ENCODE measurements at regions not wholly inside any gene's neighbourhood (a gene's known extent, or its start where the extent isn't known, plus 50 kb on each side); places are given as distances from the start of the nearest gene placed in this dataset.

DNA sequence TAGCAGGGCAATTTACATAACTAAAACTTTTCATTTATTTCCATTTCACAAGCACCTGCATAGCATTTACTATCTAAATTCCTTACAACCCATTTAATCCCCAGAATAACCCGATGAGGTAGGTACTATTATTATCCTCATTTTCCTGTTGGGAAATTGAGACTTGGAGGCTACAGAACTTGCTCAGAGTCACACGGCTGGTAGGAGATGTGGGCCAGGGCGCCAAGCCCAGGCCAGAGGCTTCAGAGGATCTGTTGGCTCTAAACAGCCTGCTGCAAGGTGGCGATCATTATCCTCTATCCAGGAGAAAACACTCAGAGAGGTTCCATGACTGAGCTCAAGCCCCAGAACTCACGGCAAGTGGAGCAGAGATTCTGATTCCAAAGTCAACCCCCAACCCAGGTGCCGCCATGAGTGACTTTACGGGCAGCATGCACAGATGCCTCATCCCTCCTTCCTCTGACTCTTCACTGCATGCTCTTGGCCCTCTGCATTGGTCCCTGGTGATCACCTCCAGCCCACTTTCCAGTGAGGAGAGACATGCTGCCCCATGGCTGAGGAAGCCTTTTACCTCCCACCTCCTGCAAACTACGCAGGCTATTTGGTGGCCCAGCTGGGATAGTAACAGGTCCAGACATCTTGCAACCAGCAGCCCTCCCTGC, 168.4 kb upstream of the FSTL4 start:
- Histone ChIP-seq H3K9ac (ENCODE audit: low read length) (no peak overlapping the region), H3K9me3 (ENCODE audit: low read length) (no peaks in the 10 kb centered on the region), H4K20me1 (ENCODE audit: insufficient read depth, low read length) (no peaks in the 10 kb centered on the region), H3K36me3 (ENCODE audit: insufficient read depth, low read length) (no peaks in the 10 kb centered on the region), H3K9me2 (ENCODE audit: low read depth, low read length) (no peaks in the 10 kb centered on the region), H3K79me2 (ENCODE audit: insufficient read depth, low read length) (no peaks in the 10 kb centered on the region), H3K4me3 (ENCODE audit: low read depth, low read length, poor library complexity, severe bottlenecking) (no peak overlapping the region), H2AFZ (ENCODE audit: low read length) (no peak overlapping the region), H3F3A (ENCODE audit: insufficient read depth, low read length) (no peaks in the 10 kb centered on the region), H3K27me3 (ENCODE audit: insufficient read depth, low read length) (peaks cover 11% of the 10 kb centered on the region; the same call in 1 of the 2 replicates), H3K4me1 (ENCODE audit: insufficient read depth, low read length, severe bottlenecking) (no peaks in the 10 kb centered on the region), H3K4me2 (ENCODE audit: low read length) (no peak overlapping the region), H3K27ac (ENCODE audit: low read depth, low read length, poor library complexity, severe bottlenecking) (no peak overlapping the region)
- TF ChIP-seq, protein P1, sequence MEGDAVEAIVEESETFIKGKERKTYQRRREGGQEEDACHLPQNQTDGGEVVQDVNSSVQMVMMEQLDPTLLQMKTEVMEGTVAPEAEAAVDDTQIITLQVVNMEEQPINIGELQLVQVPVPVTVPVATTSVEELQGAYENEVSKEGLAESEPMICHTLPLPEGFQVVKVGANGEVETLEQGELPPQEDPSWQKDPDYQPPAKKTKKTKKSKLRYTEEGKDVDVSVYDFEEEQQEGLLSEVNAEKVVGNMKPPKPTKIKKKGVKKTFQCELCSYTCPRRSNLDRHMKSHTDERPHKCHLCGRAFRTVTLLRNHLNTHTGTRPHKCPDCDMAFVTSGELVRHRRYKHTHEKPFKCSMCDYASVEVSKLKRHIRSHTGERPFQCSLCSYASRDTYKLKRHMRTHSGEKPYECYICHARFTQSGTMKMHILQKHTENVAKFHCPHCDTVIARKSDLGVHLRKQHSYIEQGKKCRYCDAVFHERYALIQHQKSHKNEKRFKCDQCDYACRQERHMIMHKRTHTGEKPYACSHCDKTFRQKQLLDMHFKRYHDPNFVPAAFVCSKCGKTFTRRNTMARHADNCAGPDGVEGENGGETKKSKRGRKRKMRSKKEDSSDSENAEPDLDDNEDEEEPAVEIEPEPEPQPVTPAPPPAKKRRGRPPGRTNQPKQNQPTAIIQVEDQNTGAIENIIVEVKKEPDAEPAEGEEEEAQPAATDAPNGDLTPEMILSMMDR (IDR thresholded peaks at IDR 0.05; ENCODE audit: low read length), result no peak
- no peak for TF ChIP-seq EZH2 (IDR thresholded peaks at IDR 0.05; ENCODE audit: borderline replicate concordance, low read length)

DNA sequence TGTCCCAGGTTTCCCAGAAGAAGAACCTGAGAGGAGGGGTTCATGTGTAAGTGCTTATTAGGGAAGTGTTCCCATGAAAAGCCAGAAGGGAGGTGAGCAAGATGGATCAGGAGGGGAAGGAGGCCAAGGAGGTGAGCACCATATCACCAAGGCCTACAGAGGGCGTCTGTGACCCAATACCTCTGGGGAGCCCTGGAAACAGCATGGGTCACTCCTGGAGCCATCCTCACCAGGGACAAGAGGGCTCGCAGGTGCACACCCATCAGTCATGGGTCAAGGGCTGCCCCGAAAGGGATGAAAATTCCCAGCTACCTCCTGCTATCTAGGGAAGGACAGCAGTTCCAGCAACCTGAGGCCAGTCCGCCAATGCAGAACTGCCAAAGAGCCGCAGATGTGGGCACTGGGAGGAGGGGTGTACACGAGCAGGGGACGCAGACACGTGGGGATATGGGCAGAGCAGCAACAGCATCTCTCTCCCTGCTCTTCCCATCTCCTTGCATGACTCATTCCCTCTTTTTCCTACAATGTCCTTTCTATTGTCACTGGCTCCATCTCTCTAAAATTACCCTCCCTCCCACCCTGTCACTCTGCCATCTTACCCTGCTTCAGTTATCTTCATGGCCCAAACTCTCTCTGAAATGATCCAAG, 167.6 kb upstream of the FSTL4 start:
- H3K9ac ChIP-seq (ENCODE audit: low read length), result no peak overlapping the region
- H3K4me1 ChIP-seq (ENCODE audit: insufficient read depth, low read length, severe bottlenecking), result no peaks in the 10 kb centered on the region
- no peak overlapping the region for H2AFZ ChIP-seq (ENCODE audit: low read length)
- no peaks in the 10 kb centered on the region for H3F3A ChIP-seq (ENCODE audit: insufficient read depth, low read length)
- no peak overlapping the region for H3K4me3 ChIP-seq (ENCODE audit: low read depth, low read length, poor library complexity, severe bottlenecking)
- TF ChIP-seq, protein P1 (IDR thresholded peaks at IDR 0.05; ENCODE audit: low read length), result peak; percentile 31; the same call in 1 of the 2 replicates
- TF ChIP-seq EZH2 (IDR thresholded peaks at IDR 0.05; ENCODE audit: borderline replicate concordance, low read length), result no peak
- no peaks in the 10 kb centered on the region for H3K9me3 ChIP-seq (ENCODE audit: low read length)
- no peak overlapping the region for H3K27ac ChIP-seq (ENCODE audit: low read depth, low read length, poor library complexity, severe bottlenecking)
- no peaks in the 10 kb centered on the region for H3K79me2 ChIP-seq (ENCODE audit: insufficient read depth, low read length)
- no peaks in the 10 kb centered on the region for H3K36me3 ChIP-seq (ENCODE audit: insufficient read depth, low read length)
- H3K4me2 ChIP-seq (ENCODE audit: low read length), result no peak overlapping the region
- H4K20me1 ChIP-seq (ENCODE audit: insufficient read depth, low read length), result no peaks in the 10 kb centered on the region
- H3K9me2 ChIP-seq (ENCODE audit: low read depth, low read length), result no peaks in the 10 kb centered on the region
- H3K27me3 ChIP-seq (ENCODE audit: insufficient read depth, low read length), result peaks cover 5% of the 10 kb centered on the region; the same call in 1 of the 2 replicates

DNA sequence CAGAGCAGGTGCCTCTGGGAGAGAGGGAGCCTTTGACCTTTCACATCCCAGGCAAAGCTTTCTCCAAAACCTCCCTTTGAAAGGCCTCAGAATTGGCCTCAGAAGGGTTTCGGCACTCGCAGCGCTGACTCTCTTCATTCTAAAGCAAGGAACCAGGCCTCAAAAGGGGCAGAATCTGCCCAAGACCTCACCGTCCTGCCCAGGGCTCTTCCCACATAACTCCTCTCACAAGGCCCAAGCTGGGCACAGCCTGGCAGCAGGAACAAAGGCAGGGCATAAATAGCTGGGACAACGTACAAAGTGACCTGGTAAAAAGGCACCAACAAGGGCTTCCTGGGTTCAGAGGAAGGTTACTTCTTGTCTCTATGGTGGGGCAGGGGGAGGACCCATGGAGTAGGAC, 166.3 kb upstream of the FSTL4 start:
- H2AFZ ChIP-seq (ENCODE audit: low read length), result no peak overlapping the region
- H3K4me1 ChIP-seq (ENCODE audit: insufficient read depth, low read length, severe bottlenecking), result no peaks in the 10 kb centered on the region
- peaks cover 5% of the 10 kb centered on the region; the same call in 1 of the 2 replicates for H3K27me3 ChIP-seq (ENCODE audit: insufficient read depth, low read length)
- no peak overlapping the region for H3K4me3 ChIP-seq (ENCODE audit: low read depth, low read length, poor library complexity, severe bottlenecking)
- no peaks in the 10 kb centered on the region for H4K20me1 ChIP-seq (ENCODE audit: insufficient read depth, low read length)
- H3K9me2 ChIP-seq (ENCODE audit: low read depth, low read length), result no peaks in the 10 kb centered on the region
- no peaks in the 10 kb centered on the region for H3F3A ChIP-seq (ENCODE audit: insufficient read depth, low read length)
- no peak overlapping the region for H3K4me2 ChIP-seq (ENCODE audit: low read length)
- H3K79me2 ChIP-seq (ENCODE audit: insufficient read depth, low read length), result no peaks in the 10 kb centered on the region
- no peaks in the 10 kb centered on the region for H3K36me3 ChIP-seq (ENCODE audit: insufficient read depth, low read length)
- TF ChIP-seq, protein P1 (IDR thresholded peaks at IDR 0.05; ENCODE audit: low read length), result no peak
- TF ChIP-seq EZH2 (IDR thresholded peaks at IDR 0.05; ENCODE audit: borderline replicate concordance, low read length), result no peak
- H3K9me3 ChIP-seq (ENCODE audit: low read length), result no peaks in the 10 kb centered on the region
- no peak overlapping the region for H3K9ac ChIP-seq (ENCODE audit: low read length)
- no peak overlapping the region for H3K27ac ChIP-seq (ENCODE audit: low read depth, low read length, poor library complexity, severe bottlenecking)

Measured in OCI-LY1 (cell line).